Liver (tissue), 8 donors: ENCODE measurements at regions not wholly inside any gene's neighbourhood (a gene's known extent, or its start where the extent isn't known, plus 50 kb on each side); places are given as distances from the start of the nearest gene placed in this dataset.

ENCODE experiments used
- DNase-seq: peaks from one replicate; pipeline ENCODE4 v3.0.0-alpha.2; 2017; ENCODE audit warnings: low spot score
- H3K27ac ChIP-seq, 2 donors: one replicate each; pipeline ENCODE4 v1.7.0; 2013; ENCODE audit warnings: inconsistent platforms in 2 of 2, low read length in 2 of 2, control low read depth in 1 of 2, low read depth in 1 of 2, mild to moderate bottlenecking in 1 of 2
- H3K27me3 ChIP-seq, 4 donors: one replicate each; pipeline versions ENCODE4 v1.6.1 to v1.7.0; 2013; ENCODE audit warnings: low read length in 3 of 4, inconsistent platforms in 1 of 4, mild to moderate bottlenecking in 1 of 4, moderate library complexity in 1 of 4; ENCODE audit not compliant: control insufficient read depth in 4 of 4, insufficient read depth in 4 of 4
- H3K36me3 ChIP-seq, 4 donors: one replicate each; pipeline versions ENCODE4 v1.6.1 to v1.7.0; 2013; ENCODE audit warnings: low read length in 3 of 4, mild to moderate bottlenecking in 3 of 4, low read depth in 1 of 4, moderate library complexity in 1 of 4; ENCODE audit not compliant: control insufficient read depth in 4 of 4, insufficient read depth in 3 of 4
- H3K4me1 ChIP-seq, 4 donors: one replicate each; pipeline versions ENCODE4 v1.6.1 to v1.7.0; 2013; ENCODE audit warnings: low read length in 3 of 4, mild to moderate bottlenecking in 3 of 4, moderate library complexity in 1 of 4; ENCODE audit not compliant: control insufficient read depth in 4 of 4, insufficient read depth in 4 of 4
- H3K4me3 ChIP-seq, 3 donors: one replicate each; pipeline versions ENCODE4 v1.6.1 to v1.7.0; 2013; ENCODE audit warnings: low read length in 3 of 3, control low read depth in 1 of 3, low read depth in 1 of 3, mild to moderate bottlenecking in 1 of 3
- H3K9ac ChIP-seq, 2 donors: one replicate each; pipeline ENCODE4 v1.7.0; 2013; ENCODE audit warnings: low read length in 2 of 2, mild to moderate bottlenecking in 2 of 2, moderate library complexity in 2 of 2, control low read depth in 1 of 2, low read depth in 1 of 2
- H3K9me3 ChIP-seq, 4 donors: one replicate each; pipeline versions ENCODE4 v1.6.1 to v1.7.0; 2013; ENCODE audit warnings: low read length in 3 of 4; ENCODE audit not compliant: control insufficient read depth in 4 of 4
- EGR1 ChIP-seq, 2 donors: IDR thresholded peaks; 2 replicates each; pipeline ENCODE4 v1.6.1; 2016 to 2018; ENCODE audit warnings: antibody characterized with exemption in 2 of 2, low read depth in 2 of 2
- FOXA1 ChIP-seq: IDR thresholded peaks from 2 replicates; pipeline ENCODE4 v1.6.1; 2016; ENCODE audit warnings: antibody characterized with exemption
- FOXA2 ChIP-seq: IDR thresholded peaks from 2 replicates; pipeline ENCODE4 v1.6.1; 2016; ENCODE audit warnings: antibody characterized with exemption
- GABPA ChIP-seq, 2 donors: IDR thresholded peaks in 1 of 2; conservative IDR thresholded peaks in 1 of 2; 2 replicates each; pipeline ENCODE4 v1.6.1; 2016; ENCODE audit warnings: antibody characterized with exemption in 2 of 2, mild to moderate bottlenecking in 1 of 2, moderate library complexity in 1 of 2
- HNF4A ChIP-seq, 2 donors: conservative IDR thresholded peaks; 2 replicates each; pipeline ENCODE4 v1.6.1; 2016; ENCODE audit warnings: antibody characterized with exemption in 2 of 2, mild to moderate bottlenecking in 2 of 2
- HNF4G ChIP-seq: IDR thresholded peaks from 2 replicates; pipeline ENCODE4 v1.6.1; 2016; ENCODE audit warnings: antibody characterized with exemption
- NR2F2 ChIP-seq: IDR thresholded peaks from 2 replicates; pipeline ENCODE4 v1.6.1; 2016; ENCODE audit warnings: antibody characterized with exemption
- RAD21 ChIP-seq, 2 donors: IDR thresholded peaks; 2 replicates each; pipeline ENCODE4 v1.6.1; 2016; ENCODE audit warnings: antibody characterized with exemption in 2 of 2, mild to moderate bottlenecking in 2 of 2
- RXRA ChIP-seq, 2 donors: IDR thresholded peaks; 2 replicates each; pipeline ENCODE4 v1.6.1; 2017 to 2018; ENCODE audit warnings: antibody characterized with exemption in 2 of 2, mild to moderate bottlenecking in 1 of 2
- SP1 ChIP-seq: IDR thresholded peaks from 2 replicates; pipeline ENCODE4 v1.6.1; 2018; ENCODE audit warnings: antibody characterized with exemption, mild to moderate bottlenecking
- TAF1 ChIP-seq: conservative IDR thresholded peaks from 2 replicates; pipeline ENCODE4 v1.6.1; 2016; ENCODE audit warnings: antibody characterized with exemption, mild to moderate bottlenecking
- YY1 ChIP-seq: IDR thresholded peaks from 2 replicates; pipeline ENCODE4 v1.6.1; 2016; ENCODE audit warnings: antibody characterized with exemption, mild to moderate bottlenecking
- WGBS: extraction: QIAGEN DNeasy Blood & Tissue Kit; methylation state at CpG from one replicate; pipeline ENCODE4 v1.1.7; 2013; 5-methylcytosine and 5-hydroxymethylcytosine counted together
- TF ChIP-seq, protein P1 (sequence below): IDR thresholded peaks from 2 replicates; pipeline ENCODE4 v1.6.1; 2016; ENCODE audit warnings: antibody characterized with exemption
- TF ChIP-seq, protein P2 (sequence below): fragments of 150-350 bp; IDR thresholded peaks from 2 replicates; pipeline ENCODE4 v1.5.1; 2017; ENCODE audit warnings: improper control_type of control experiment, low read depth, low read length; ENCODE audit not compliant: missing input control
- TF ChIP-seq, protein P3 (sequence below): IDR thresholded peaks from 2 replicates; pipeline ENCODE4 v1.6.1; 2016; ENCODE audit warnings: antibody characterized with exemption
- TF ChIP-seq, protein P4 (sequence below): IDR thresholded peaks from 2 replicates; pipeline ENCODE4 v1.6.1; 2016; ENCODE audit warnings: antibody characterized with exemption, mild to moderate bottlenecking
- donor health status: healthy.
- donor health status: healthy.
- donor health status: healthy.
- donor health status: healthy.
- donor health status: healthy.

DNA sequence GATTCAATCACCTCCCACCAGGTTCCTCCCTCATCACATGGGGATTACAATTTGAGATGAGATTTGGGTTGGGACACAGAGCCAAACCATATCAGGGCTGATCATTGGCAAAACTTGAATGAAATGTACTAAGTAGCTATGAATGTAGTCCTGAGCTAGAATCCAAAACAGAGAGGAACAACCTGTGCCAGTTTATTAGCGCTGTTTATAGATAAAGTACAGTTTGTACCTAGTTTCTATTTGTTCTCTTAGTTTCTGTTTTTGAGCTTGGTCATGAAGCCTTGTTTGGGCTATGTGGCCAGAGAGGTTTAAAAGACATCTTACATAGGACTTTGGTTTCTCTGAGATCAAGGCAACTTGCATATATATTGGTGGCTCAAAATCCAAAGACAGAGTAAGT, 66.9 kb upstream of the INPP4B start:
- Histone ChIP-seq H3K9ac (no peak overlapping the region), H3K27me3 (peaks cover 0 to 3% (median 0%) of the 10 kb centered on the region in 4 donors), H3K9me3 (no peaks in the 10 kb centered on the region), H3K27ac (no peak overlapping the region), H3K36me3 (no peaks in the 10 kb centered on the region), H3K4me3 (no peak overlapping the region), H3K4me1 (no peaks in the 10 kb centered on the region)
- WGBS = 81% methylated on average over 1 of the region's 1 CpG
- DNase-seq = no peak
- no peak for TF ChIP-seq SP1
- TF ChIP-seq, protein P1, sequence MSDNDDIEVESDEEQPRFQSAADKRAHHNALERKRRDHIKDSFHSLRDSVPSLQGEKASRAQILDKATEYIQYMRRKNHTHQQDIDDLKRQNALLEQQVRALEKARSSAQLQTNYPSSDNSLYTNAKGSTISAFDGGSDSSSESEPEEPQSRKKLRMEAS = no peak
- TF ChIP-seq, protein P2, sequence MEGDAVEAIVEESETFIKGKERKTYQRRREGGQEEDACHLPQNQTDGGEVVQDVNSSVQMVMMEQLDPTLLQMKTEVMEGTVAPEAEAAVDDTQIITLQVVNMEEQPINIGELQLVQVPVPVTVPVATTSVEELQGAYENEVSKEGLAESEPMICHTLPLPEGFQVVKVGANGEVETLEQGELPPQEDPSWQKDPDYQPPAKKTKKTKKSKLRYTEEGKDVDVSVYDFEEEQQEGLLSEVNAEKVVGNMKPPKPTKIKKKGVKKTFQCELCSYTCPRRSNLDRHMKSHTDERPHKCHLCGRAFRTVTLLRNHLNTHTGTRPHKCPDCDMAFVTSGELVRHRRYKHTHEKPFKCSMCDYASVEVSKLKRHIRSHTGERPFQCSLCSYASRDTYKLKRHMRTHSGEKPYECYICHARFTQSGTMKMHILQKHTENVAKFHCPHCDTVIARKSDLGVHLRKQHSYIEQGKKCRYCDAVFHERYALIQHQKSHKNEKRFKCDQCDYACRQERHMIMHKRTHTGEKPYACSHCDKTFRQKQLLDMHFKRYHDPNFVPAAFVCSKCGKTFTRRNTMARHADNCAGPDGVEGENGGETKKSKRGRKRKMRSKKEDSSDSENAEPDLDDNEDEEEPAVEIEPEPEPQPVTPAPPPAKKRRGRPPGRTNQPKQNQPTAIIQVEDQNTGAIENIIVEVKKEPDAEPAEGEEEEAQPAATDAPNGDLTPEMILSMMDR = no peak
- no peak for TF ChIP-seq GABPA (IDR thresholded peaks at IDR 0.05 in 1 of 2, conservative IDR thresholded peaks at IDR 0.05 in 1 of 2)
- no peak for TF ChIP-seq RXRA (IDR thresholded peaks at IDR 0.05)
- no peak for TF ChIP-seq YY1
- no peak for TF ChIP-seq TAF1
- no peak for TF ChIP-seq HNF4A (conservative IDR thresholded peaks at IDR 0.05)
- TF ChIP-seq, protein P3, sequence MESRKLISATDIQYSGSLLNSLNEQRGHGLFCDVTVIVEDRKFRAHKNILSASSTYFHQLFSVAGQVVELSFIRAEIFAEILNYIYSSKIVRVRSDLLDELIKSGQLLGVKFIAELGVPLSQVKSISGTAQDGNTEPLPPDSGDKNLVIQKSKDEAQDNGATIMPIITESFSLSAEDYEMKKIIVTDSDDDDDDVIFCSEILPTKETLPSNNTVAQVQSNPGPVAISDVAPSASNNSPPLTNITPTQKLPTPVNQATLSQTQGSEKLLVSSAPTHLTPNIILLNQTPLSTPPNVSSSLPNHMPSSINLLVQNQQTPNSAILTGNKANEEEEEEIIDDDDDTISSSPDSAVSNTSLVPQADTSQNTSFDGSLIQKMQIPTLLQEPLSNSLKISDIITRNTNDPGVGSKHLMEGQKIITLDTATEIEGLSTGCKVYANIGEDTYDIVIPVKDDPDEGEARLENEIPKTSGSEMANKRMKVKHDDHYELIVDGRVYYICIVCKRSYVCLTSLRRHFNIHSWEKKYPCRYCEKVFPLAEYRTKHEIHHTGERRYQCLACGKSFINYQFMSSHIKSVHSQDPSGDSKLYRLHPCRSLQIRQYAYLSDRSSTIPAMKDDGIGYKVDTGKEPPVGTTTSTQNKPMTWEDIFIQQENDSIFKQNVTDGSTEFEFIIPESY = no peak

DNA sequence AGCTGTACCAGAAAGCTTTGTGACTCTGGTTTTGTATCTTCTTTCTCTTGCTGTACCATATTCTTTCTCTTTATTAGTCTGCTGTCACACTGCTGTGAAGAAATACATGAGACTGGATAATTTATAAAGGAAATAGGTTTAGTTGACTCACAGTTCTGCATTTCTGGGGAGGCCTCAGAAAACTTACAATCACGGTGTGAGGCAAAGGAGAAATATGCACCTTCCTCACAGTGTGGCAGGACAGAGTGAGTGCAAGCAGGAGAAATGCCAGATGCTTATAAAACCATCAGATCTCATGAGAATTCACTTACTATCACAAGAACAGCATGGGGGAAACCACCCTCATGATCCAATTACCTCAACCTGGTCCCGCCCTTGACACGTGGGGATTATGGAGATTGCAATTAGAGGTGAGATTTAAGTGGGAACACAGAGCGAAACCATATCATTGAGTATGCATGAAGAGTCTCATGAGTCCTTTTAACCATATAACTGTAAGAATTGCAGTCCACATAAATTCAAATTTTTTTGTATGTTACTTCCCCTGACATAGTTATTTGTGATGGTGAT, 67.4 kb upstream of the INPP4B start:
- TF ChIP-seq RAD21 (IDR thresholded peaks at IDR 0.05) = no peak
- no peak for TF ChIP-seq YY1
- TF ChIP-seq NR2F2 = no peak
- Histone ChIP-seq H3K9ac (no peak overlapping the region), H3K27ac (no peak overlapping the region), H3K9me3 (no peaks in the 10 kb centered on the region), H3K4me1 (no peaks in the 10 kb centered on the region), H3K27me3 (peaks cover 0 to 3% (median 0%) of the 10 kb centered on the region in 4 donors), H3K4me3 (no peak overlapping the region), H3K36me3 (no peaks in the 10 kb centered on the region)
- DNase-seq = no peak
- 62% methylated on average over 4 of the region's 4 CpGs for WGBS

DNA sequence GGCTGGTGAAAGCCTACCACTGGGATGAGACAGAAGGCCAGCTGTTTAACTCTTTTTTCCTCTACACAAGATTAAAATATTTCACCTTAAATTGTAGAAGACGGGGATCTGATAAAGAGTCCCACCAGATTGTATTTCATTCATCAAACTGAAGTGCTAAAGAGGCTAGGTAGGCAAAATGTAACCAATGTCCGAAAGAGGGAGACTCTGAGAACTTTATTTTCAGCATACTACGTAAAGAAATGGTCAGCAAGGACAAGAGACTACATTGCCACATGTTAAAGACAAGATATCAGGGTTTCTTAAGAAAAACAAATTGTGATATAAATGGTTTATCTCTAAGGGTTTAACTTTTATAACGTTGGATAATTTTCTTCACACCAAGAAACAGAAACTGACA, 71.6 kb upstream of the INPP4B start:
- WGBS = 70% methylated on average over 4 of the region's 4 CpGs
- Histone ChIP-seq H3K4me3 (no peak overlapping the region), H3K4me1 (no peaks in the 10 kb centered on the region), H3K36me3 (no peaks in the 10 kb centered on the region), H3K9ac (no peak overlapping the region), H3K27ac (no peak overlapping the region), H3K9me3 (no peaks in the 10 kb centered on the region), H3K27me3 (no peaks in the 10 kb centered on the region)
- no peak for DNase-seq
- TF ChIP-seq FOXA1 = no peak
- TF ChIP-seq SP1 = no peak
- TF ChIP-seq YY1 = no peak
- TF ChIP-seq, protein P2 = no peak
- no peak for TF ChIP-seq HNF4G
- TF ChIP-seq, protein P3 = no peak
- no peak for TF ChIP-seq FOXA2
- TF ChIP-seq, protein P4, sequence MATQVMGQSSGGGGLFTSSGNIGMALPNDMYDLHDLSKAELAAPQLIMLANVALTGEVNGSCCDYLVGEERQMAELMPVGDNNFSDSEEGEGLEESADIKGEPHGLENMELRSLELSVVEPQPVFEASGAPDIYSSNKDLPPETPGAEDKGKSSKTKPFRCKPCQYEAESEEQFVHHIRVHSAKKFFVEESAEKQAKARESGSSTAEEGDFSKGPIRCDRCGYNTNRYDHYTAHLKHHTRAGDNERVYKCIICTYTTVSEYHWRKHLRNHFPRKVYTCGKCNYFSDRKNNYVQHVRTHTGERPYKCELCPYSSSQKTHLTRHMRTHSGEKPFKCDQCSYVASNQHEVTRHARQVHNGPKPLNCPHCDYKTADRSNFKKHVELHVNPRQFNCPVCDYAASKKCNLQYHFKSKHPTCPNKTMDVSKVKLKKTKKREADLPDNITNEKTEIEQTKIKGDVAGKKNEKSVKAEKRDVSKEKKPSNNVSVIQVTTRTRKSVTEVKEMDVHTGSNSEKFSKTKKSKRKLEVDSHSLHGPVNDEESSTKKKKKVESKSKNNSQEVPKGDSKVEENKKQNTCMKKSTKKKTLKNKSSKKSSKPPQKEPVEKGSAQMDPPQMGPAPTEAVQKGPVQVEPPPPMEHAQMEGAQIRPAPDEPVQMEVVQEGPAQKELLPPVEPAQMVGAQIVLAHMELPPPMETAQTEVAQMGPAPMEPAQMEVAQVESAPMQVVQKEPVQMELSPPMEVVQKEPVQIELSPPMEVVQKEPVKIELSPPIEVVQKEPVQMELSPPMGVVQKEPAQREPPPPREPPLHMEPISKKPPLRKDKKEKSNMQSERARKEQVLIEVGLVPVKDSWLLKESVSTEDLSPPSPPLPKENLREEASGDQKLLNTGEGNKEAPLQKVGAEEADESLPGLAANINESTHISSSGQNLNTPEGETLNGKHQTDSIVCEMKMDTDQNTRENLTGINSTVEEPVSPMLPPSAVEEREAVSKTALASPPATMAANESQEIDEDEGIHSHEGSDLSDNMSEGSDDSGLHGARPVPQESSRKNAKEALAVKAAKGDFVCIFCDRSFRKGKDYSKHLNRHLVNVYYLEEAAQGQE = no peak
- TF ChIP-seq TAF1 = no peak
- no peak for TF ChIP-seq EGR1 (IDR thresholded peaks at IDR 0.05; ENCODE audit: low read depth in 2 of 2)
